ENCODE measurements at regions not wholly inside any gene's neighbourhood (a gene's known extent, or its start where the extent isn't known, plus 50 kb on each side); places are given as distances from the start of the nearest gene placed in this dataset.
"Not testable (repeated sequence)": the region's sequence is repeated elsewhere in the genome, so short reads cannot be mapped to it uniquely, and the experiment has no call there.

- DNase-seq (ENCODE audit: low spot score): peak; percentile 10
These were observed 154.5 kb downstream of the MSN start for GRCh38 chrX:65821721-65822496.

GRCh38 chrX:65819983-65820382 lies 152.5 kb downstream of the MSN start:
- not testable (repeated sequence) for DNase-seq (ENCODE audit: low spot score)

- no peak for DNase-seq (ENCODE audit: low spot score)
These were observed 145.8 kb downstream of the MSN start for GRCh38 chrX:65813245-65813644.

DNA sequence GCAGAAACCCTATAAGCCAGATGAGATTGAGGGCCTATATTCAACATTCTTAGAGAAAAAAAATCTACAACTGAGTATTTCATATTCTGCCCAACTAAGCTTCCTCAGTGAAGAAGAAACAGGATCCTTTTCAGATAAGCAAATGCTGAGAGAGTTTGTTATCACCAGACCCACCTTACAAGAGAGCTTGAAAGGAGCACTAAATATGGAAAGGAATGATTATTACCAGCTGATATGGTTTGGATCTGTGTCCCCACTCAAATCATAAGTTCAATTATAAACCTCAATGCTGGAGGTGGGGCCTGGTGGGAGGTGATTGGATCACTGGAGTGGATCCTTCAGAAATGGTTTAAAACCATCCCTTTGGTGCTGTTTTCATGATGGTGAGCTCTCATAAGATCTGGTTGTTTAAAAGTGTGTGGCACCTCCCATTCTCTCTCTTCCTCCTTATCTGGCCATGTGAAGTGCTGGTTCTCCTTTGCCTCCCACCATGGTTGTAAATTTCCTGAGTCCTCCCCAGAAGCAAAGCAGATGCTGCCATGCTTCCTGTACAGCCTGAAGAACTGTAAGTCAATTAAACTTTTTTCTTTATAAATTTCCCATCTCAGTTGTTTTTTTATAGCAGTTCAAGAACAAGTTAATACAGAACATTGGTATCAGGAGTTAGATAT lies 144.2 kb downstream of the MSN start:
- DNase-seq (ENCODE audit: low spot score): no peak

Measured in activated CD4-positive, alpha-beta T cell treated with anti-CD3 and anti-CD28 coated beads, Interleukin-2, Interleukin-4, amounts not matched to agents 100 ng/mL and 50 ng/mL, durations not matched to agents 16 hours and 8 hours (primary cell).